ENCODE measurements at regions not wholly inside any gene's neighbourhood (a gene's known extent, or its start where the extent isn't known, plus 50 kb on each side); places are given as distances from the start of the nearest gene placed in this dataset.

- H3K4me3 ChIP-seq (ENCODE audit: low read length) = no peak overlapping the region
- H3K4me1 ChIP-seq (ENCODE audit: insufficient read depth, low read length) = no peaks in the 10 kb centered on the region
- H3K27me3 ChIP-seq (ENCODE audit: insufficient read depth, low read length) = no peaks in the 10 kb centered on the region
- H3K9me3 ChIP-seq (ENCODE audit: low read depth, low read length) = no peaks in the 10 kb centered on the region
Observed at GRCh38 chr3:168752339-168752738, 656.6 kb upstream of the GOLIM4 start.

GRCh38 chr3:168747697-168748096 is 652.0 kb upstream of the GOLIM4 start:
- Histone ChIP-seq H3K4me1 (ENCODE audit: insufficient read depth, low read length) (no peaks in the 10 kb centered on the region), H3K27me3 (ENCODE audit: insufficient read depth, low read length) (no peaks in the 10 kb centered on the region), H3K9me3 (ENCODE audit: low read depth, low read length) (no peaks in the 10 kb centered on the region), H3K4me3 (ENCODE audit: low read length) (no peak overlapping the region)

- Histone ChIP-seq H3K9me3 (ENCODE audit: low read depth, low read length) (no peaks in the 10 kb centered on the region), H3K4me1 (ENCODE audit: insufficient read depth, low read length) (no peaks in the 10 kb centered on the region), H3K4me3 (ENCODE audit: low read length) (no peak overlapping the region), H3K27me3 (ENCODE audit: insufficient read depth, low read length) (no peaks in the 10 kb centered on the region)
Observed at GRCh38 chr3:168738527-168739325, 643.0 kb upstream of the GOLIM4 start.

GRCh38 chr3:168736202-168736601 is 640.5 kb upstream of the GOLIM4 start:
- Histone ChIP-seq H3K9me3 (ENCODE audit: low read depth, low read length) (no peaks in the 10 kb centered on the region), H3K4me1 (ENCODE audit: insufficient read depth, low read length) (no peaks in the 10 kb centered on the region), H3K4me3 (ENCODE audit: low read length) (no peak overlapping the region), H3K27me3 (ENCODE audit: insufficient read depth, low read length) (no peaks in the 10 kb centered on the region)

- no peaks in the 10 kb centered on the region for H3K4me1 ChIP-seq (ENCODE audit: insufficient read depth, low read length)
- no peaks in the 10 kb centered on the region for H3K9me3 ChIP-seq (ENCODE audit: low read depth, low read length)
- no peak overlapping the region for H3K4me3 ChIP-seq (ENCODE audit: low read length)
- no peaks in the 10 kb centered on the region for H3K27me3 ChIP-seq (ENCODE audit: insufficient read depth, low read length)
Observed at GRCh38 chr3:168730073-168730472, 634.3 kb upstream of the GOLIM4 start.

- H3K27me3 ChIP-seq (ENCODE audit: insufficient read depth, low read length) = no peaks in the 10 kb centered on the region
- no peaks in the 10 kb centered on the region for H3K9me3 ChIP-seq (ENCODE audit: low read depth, low read length)
- H3K4me1 ChIP-seq (ENCODE audit: insufficient read depth, low read length) = no peaks in the 10 kb centered on the region
- H3K4me3 ChIP-seq (ENCODE audit: low read length) = no peak overlapping the region
Observed at GRCh38 chr3:168722091-168722490, 626.4 kb upstream of the GOLIM4 start.

GRCh38 chr3:168714609-168715240 is 619.0 kb upstream of the GOLIM4 start:
- no peaks in the 10 kb centered on the region for H3K27me3 ChIP-seq (ENCODE audit: insufficient read depth, low read length)
- H3K4me1 ChIP-seq (ENCODE audit: insufficient read depth, low read length) = no peaks in the 10 kb centered on the region
- H3K4me3 ChIP-seq (ENCODE audit: low read length) = no peak overlapping the region
- H3K9me3 ChIP-seq (ENCODE audit: low read depth, low read length) = no peaks in the 10 kb centered on the region

- Histone ChIP-seq H3K27me3 (ENCODE audit: insufficient read depth, low read length) (no peaks in the 10 kb centered on the region), H3K4me3 (ENCODE audit: low read length) (no peak overlapping the region), H3K9me3 (ENCODE audit: low read depth, low read length) (no peaks in the 10 kb centered on the region), H3K4me1 (ENCODE audit: insufficient read depth, low read length) (no peaks in the 10 kb centered on the region)
Observed at GRCh38 chr3:168709073-168709472, 613.3 kb upstream of the GOLIM4 start.

- Histone ChIP-seq H3K9me3 (ENCODE audit: low read depth, low read length) (no peaks in the 10 kb centered on the region), H3K4me1 (ENCODE audit: insufficient read depth, low read length) (no peaks in the 10 kb centered on the region), H3K27me3 (ENCODE audit: insufficient read depth, low read length) (no peaks in the 10 kb centered on the region), H3K4me3 (ENCODE audit: low read length) (no peak overlapping the region)
Observed at GRCh38 chr3:168707900-168708299, 612.2 kb upstream of the GOLIM4 start.

- Histone ChIP-seq H3K9me3 (ENCODE audit: low read depth, low read length) (no peaks in the 10 kb centered on the region), H3K4me1 (ENCODE audit: insufficient read depth, low read length) (no peaks in the 10 kb centered on the region), H3K27me3 (ENCODE audit: insufficient read depth, low read length) (no peaks in the 10 kb centered on the region), H3K4me3 (ENCODE audit: low read length) (no peak overlapping the region)
Observed at GRCh38 chr3:168705412-168705811, 609.7 kb upstream of the GOLIM4 start.

GRCh38 chr3:168696051-168696450 is 600.3 kb upstream of the GOLIM4 start:
- Histone ChIP-seq H3K9me3 (ENCODE audit: low read depth, low read length) (no peaks in the 10 kb centered on the region), H3K4me3 (ENCODE audit: low read length) (no peak overlapping the region), H3K4me1 (ENCODE audit: insufficient read depth, low read length) (no peaks in the 10 kb centered on the region), H3K27me3 (ENCODE audit: insufficient read depth, low read length) (no peaks in the 10 kb centered on the region)

GRCh38 chr3:168693870-168694269 is 598.1 kb upstream of the GOLIM4 start:
- H3K4me3 ChIP-seq (ENCODE audit: low read length) = no peak overlapping the region
- H3K4me1 ChIP-seq (ENCODE audit: insufficient read depth, low read length) = no peaks in the 10 kb centered on the region
- no peaks in the 10 kb centered on the region for H3K27me3 ChIP-seq (ENCODE audit: insufficient read depth, low read length)
- no peaks in the 10 kb centered on the region for H3K9me3 ChIP-seq (ENCODE audit: low read depth, low read length)

GRCh38 chr3:168688267-168688666 is 592.5 kb upstream of the GOLIM4 start:
- no peak overlapping the region for H3K4me3 ChIP-seq (ENCODE audit: low read length)
- H3K9me3 ChIP-seq (ENCODE audit: low read depth, low read length) = no peaks in the 10 kb centered on the region
- H3K4me1 ChIP-seq (ENCODE audit: insufficient read depth, low read length) = no peaks in the 10 kb centered on the region
- no peaks in the 10 kb centered on the region for H3K27me3 ChIP-seq (ENCODE audit: insufficient read depth, low read length)

- Histone ChIP-seq H3K9me3 (ENCODE audit: low read depth, low read length) (no peaks in the 10 kb centered on the region), H3K27me3 (ENCODE audit: insufficient read depth, low read length) (no peaks in the 10 kb centered on the region), H3K4me3 (ENCODE audit: low read length) (no peak overlapping the region), H3K4me1 (ENCODE audit: insufficient read depth, low read length) (no peaks in the 10 kb centered on the region)
Observed at GRCh38 chr3:168684519-168684918, 588.8 kb upstream of the GOLIM4 start.

GRCh38 chr3:168678730-168679129 is 583.0 kb upstream of the GOLIM4 start:
- H3K9me3 ChIP-seq (ENCODE audit: low read depth, low read length) = no peaks in the 10 kb centered on the region
- no peaks in the 10 kb centered on the region for H3K27me3 ChIP-seq (ENCODE audit: insufficient read depth, low read length)
- no peak overlapping the region for H3K4me3 ChIP-seq (ENCODE audit: low read length)
- H3K4me1 ChIP-seq (ENCODE audit: insufficient read depth, low read length) = no peaks in the 10 kb centered on the region

- H3K4me3 ChIP-seq (ENCODE audit: low read length) = no peak overlapping the region
- H3K4me1 ChIP-seq (ENCODE audit: insufficient read depth, low read length) = no peaks in the 10 kb centered on the region
- no peaks in the 10 kb centered on the region for H3K9me3 ChIP-seq (ENCODE audit: low read depth, low read length)
- H3K27me3 ChIP-seq (ENCODE audit: insufficient read depth, low read length) = no peaks in the 10 kb centered on the region
Observed at GRCh38 chr3:168671091-168671490, 575.4 kb upstream of the GOLIM4 start.
